ENCODE measurements at regions not wholly inside any gene's neighbourhood (a gene's known extent, or its start where the extent isn't known, plus 50 kb on each side); places are given as distances from the start of the nearest gene placed in this dataset.
A peak's percentile ranks its signal among the peaks of the same experiment; 100 is the strongest.

GRCh38 chr9:91119679-91120078 is 242.0 kb downstream of the AUH start:
- Mint-ChIP-seq H3K27me3 (peaks cover 16% of the 10 kb centered on the region), H3K4me3 (no peak overlapping the region), H3K27ac (no peak overlapping the region), H3K36me3 (peaks cover 2% of the 10 kb centered on the region), H3K4me1 (peaks cover 11% of the 10 kb centered on the region), H3K9me3 (peaks cover 3% of the 10 kb centered on the region)
- no peak for ATAC-seq

GRCh38 chr9:91120200-91120599 is 241.5 kb downstream of the AUH start:
- Mint-ChIP-seq H3K4me3 (no peak overlapping the region), H3K27ac (no peak overlapping the region), H3K9me3 (peaks cover 3% of the 10 kb centered on the region), H3K4me1 (peaks cover 11% of the 10 kb centered on the region), H3K27me3 (peaks cover 16% of the 10 kb centered on the region), H3K36me3 (peaks cover 4% of the 10 kb centered on the region)
- ATAC-seq, result no peak

- H3K9me3 Mint-ChIP-seq, result peaks cover 5% of the 10 kb centered on the region
- peaks cover 11% of the 10 kb centered on the region for H3K27me3 Mint-ChIP-seq
- ATAC-seq, result no peak
- H3K36me3 Mint-ChIP-seq, result peaks cover 4% of the 10 kb centered on the region
- no peak overlapping the region for H3K4me3 Mint-ChIP-seq
- no peak overlapping the region for H3K27ac Mint-ChIP-seq
- peaks cover 10% of the 10 kb centered on the region for H3K4me1 Mint-ChIP-seq
Measured at GRCh38 chr9:91122755-91123154, 239.0 kb downstream of the AUH start.

GRCh38 chr9:91126761-91127445 is 234.8 kb downstream of the AUH start:
- Mint-ChIP-seq H3K27ac (no peak overlapping the region), H3K9me3 (peaks cover 5% of the 10 kb centered on the region), H3K36me3 (peaks cover 4% of the 10 kb centered on the region), H3K4me3 (no peak overlapping the region), H3K27me3 (no peaks in the 10 kb centered on the region), H3K4me1 (peaks cover 9% of the 10 kb centered on the region)
- no peak for ATAC-seq

- H3K4me1 Mint-ChIP-seq, result peaks cover 9% of the 10 kb centered on the region
- peaks cover 5% of the 10 kb centered on the region for H3K9me3 Mint-ChIP-seq
- H3K27me3 Mint-ChIP-seq, result no peaks in the 10 kb centered on the region
- peaks cover 4% of the 10 kb centered on the region for H3K36me3 Mint-ChIP-seq
- no peak for ATAC-seq
- no peak overlapping the region for H3K4me3 Mint-ChIP-seq
- H3K27ac Mint-ChIP-seq, result no peak overlapping the region
Measured at GRCh38 chr9:91127653-91128052, 234.1 kb downstream of the AUH start.

- ATAC-seq, result no peak
Measured at GRCh38 chr9:91130796-91131318, 230.9 kb downstream of the AUH start.

GRCh38 chr9:91131433-91131839 is 230.3 kb downstream of the AUH start:
- Mint-ChIP-seq H3K9me3 (no peaks in the 10 kb centered on the region), H3K27ac (peak overlapping the region; percentile 60), H3K27me3 (no peaks in the 10 kb centered on the region), H3K4me1 (peaks cover 9% of the 10 kb centered on the region), H3K36me3 (no peaks in the 10 kb centered on the region), H3K4me3 (no peak overlapping the region)
- peak; percentile 91 for ATAC-seq

More at GRCh38 chr9:91130796-91131318, 230.9 kb downstream of the AUH start:
- no peaks in the 10 kb centered on the region for H3K9me3 Mint-ChIP-seq
- no peak overlapping the region for H3K4me3 Mint-ChIP-seq
- H3K27me3 Mint-ChIP-seq, result no peaks in the 10 kb centered on the region
- peak overlapping the region; percentile 60 for H3K27ac Mint-ChIP-seq
- H3K4me1 Mint-ChIP-seq, result peaks cover 9% of the 10 kb centered on the region
- H3K36me3 Mint-ChIP-seq, result no peaks in the 10 kb centered on the region

- Mint-ChIP-seq H3K27ac (no peak overlapping the region), H3K9me3 (no peaks in the 10 kb centered on the region), H3K4me3 (no peak overlapping the region), H3K36me3 (no peaks in the 10 kb centered on the region), H3K27me3 (no peaks in the 10 kb centered on the region), H3K4me1 (peaks cover 9% of the 10 kb centered on the region)
- ATAC-seq, result no peak
Measured at GRCh38 chr9:91132576-91133073, 229.1 kb downstream of the AUH start.

- Mint-ChIP-seq H3K9me3 (no peaks in the 10 kb centered on the region), H3K27ac (no peak overlapping the region), H3K36me3 (no peaks in the 10 kb centered on the region), H3K4me1 (peaks cover 9% of the 10 kb centered on the region), H3K27me3 (no peaks in the 10 kb centered on the region), H3K4me3 (no peak overlapping the region)
- no peak for ATAC-seq
Measured at GRCh38 chr9:91134608-91135007, 227.1 kb downstream of the AUH start.

- ATAC-seq, result no peak
- no peak overlapping the region for H3K4me3 Mint-ChIP-seq
- H3K4me1 Mint-ChIP-seq, result peaks cover 20% of the 10 kb centered on the region
- H3K9me3 Mint-ChIP-seq, result no peaks in the 10 kb centered on the region
- H3K27me3 Mint-ChIP-seq, result no peaks in the 10 kb centered on the region
- H3K27ac Mint-ChIP-seq, result no peak overlapping the region
- no peaks in the 10 kb centered on the region for H3K36me3 Mint-ChIP-seq
Measured at GRCh38 chr9:91137391-91137790, 224.3 kb downstream of the AUH start.

- Mint-ChIP-seq H3K27me3 (no peaks in the 10 kb centered on the region), H3K4me1 (peaks cover 20% of the 10 kb centered on the region)
Measured at GRCh38 chr9:91138760-91139159, 223.0 kb downstream of the AUH start.

GRCh38 chr9:91141407-91141965 is 220.2 kb downstream of the AUH start:
- Mint-ChIP-seq H3K27me3 (no peaks in the 10 kb centered on the region), H3K4me1 (peaks cover 36% of the 10 kb centered on the region), H3K27ac (peak overlapping the region; percentile 57), H3K9me3 (peaks cover 6% of the 10 kb centered on the region), H3K4me3 (no peak overlapping the region), H3K36me3 (peaks cover 6% of the 10 kb centered on the region)
- no peak for ATAC-seq

More at GRCh38 chr9:91138760-91139159, 223.0 kb downstream of the AUH start:
- no peak for ATAC-seq
- H3K36me3 Mint-ChIP-seq, result no peaks in the 10 kb centered on the region
- no peak overlapping the region for H3K27ac Mint-ChIP-seq
- no peaks in the 10 kb centered on the region for H3K9me3 Mint-ChIP-seq
- no peak overlapping the region for H3K4me3 Mint-ChIP-seq

- Mint-ChIP-seq H3K36me3 (peaks cover 6% of the 10 kb centered on the region), H3K9me3 (peaks cover 6% of the 10 kb centered on the region), H3K27ac (no peak overlapping the region), H3K27me3 (no peaks in the 10 kb centered on the region), H3K4me3 (no peak overlapping the region), H3K4me1 (peaks cover 53% of the 10 kb centered on the region)
- no peak for ATAC-seq
Measured at GRCh38 chr9:91143162-91143561, 218.6 kb downstream of the AUH start.

GRCh38 chr9:91143642-91144041 is 218.1 kb downstream of the AUH start:
- Mint-ChIP-seq H3K4me3 (no peak overlapping the region), H3K9me3 (peaks cover 6% of the 10 kb centered on the region), H3K4me1 (peaks cover 58% of the 10 kb centered on the region), H3K36me3 (peaks cover 6% of the 10 kb centered on the region), H3K27ac (no peak overlapping the region), H3K27me3 (no peaks in the 10 kb centered on the region)
- ATAC-seq, result no peak

GRCh38 chr9:91144769-91145168 is 216.9 kb downstream of the AUH start:
- H3K9me3 Mint-ChIP-seq, result peaks cover 8% of the 10 kb centered on the region
- H3K4me1 Mint-ChIP-seq, result peaks cover 66% of the 10 kb centered on the region
- H3K27ac Mint-ChIP-seq, result peak overlapping the region; percentile 96
- H3K36me3 Mint-ChIP-seq, result peaks cover 6% of the 10 kb centered on the region
- no peaks in the 10 kb centered on the region for H3K27me3 Mint-ChIP-seq
- no peak for ATAC-seq
- no peak overlapping the region for H3K4me3 Mint-ChIP-seq

- peaks cover 6% of the 10 kb centered on the region for H3K36me3 Mint-ChIP-seq
- peaks cover 8% of the 10 kb centered on the region for H3K9me3 Mint-ChIP-seq
- no peaks in the 10 kb centered on the region for H3K27me3 Mint-ChIP-seq
- ATAC-seq, result no peak
- no peak overlapping the region for H3K4me3 Mint-ChIP-seq
- peak overlapping the region; percentile 96 for H3K27ac Mint-ChIP-seq
- H3K4me1 Mint-ChIP-seq, result peaks cover 69% of the 10 kb centered on the region
Measured at GRCh38 chr9:91145496-91145895, 216.2 kb downstream of the AUH start.

Measured in stimulated activated memory B cell treated with anti-CD40 and anti-IgM and Interleukin-4, amounts not matched to agents 10 μg/mL and 1 μg/mL and 100 μg/mL, for 72 hours (primary cell).